ENCODE measurements at regions not wholly inside any gene's neighbourhood (a gene's known extent, or its start where the extent isn't known, plus 50 kb on each side); places are given as distances from the start of the nearest gene placed in this dataset.

- 37% methylated on average over 2 of the region's 2 CpGs for WGBS
- DNase-seq (ENCODE audit: low spot score): no peak
- Histone ChIP-seq H3K27me3 (ENCODE audit: control insufficient read depth in 4 of 4, insufficient read depth in 4 of 4, low read length in 3 of 4) (peaks cover 0 to 3% (median 0%) of the 10 kb centered on the region in 4 donors), H3K9ac (ENCODE audit: low read depth in 1 of 2, low read length in 2 of 2) (no peak overlapping the region), H3K9me3 (ENCODE audit: control insufficient read depth in 4 of 4, low read length in 3 of 4) (no peaks in the 10 kb centered on the region), H3K4me1 (ENCODE audit: control insufficient read depth in 4 of 4, insufficient read depth in 4 of 4, low read length in 3 of 4) (no peaks in the 10 kb centered on the region), H3K4me3 (ENCODE audit: low read depth in 1 of 3, low read length in 3 of 3) (no peak overlapping the region), H3K36me3 (ENCODE audit: control insufficient read depth in 4 of 4, insufficient read depth in 3 of 4, low read depth in 1 of 4, low read length in 3 of 4) (no peaks in the 10 kb centered on the region), H3K27ac (ENCODE audit: low read depth in 1 of 2, low read length in 2 of 2) (no peak overlapping the region)
- TF ChIP-seq EGR1 (IDR thresholded peaks at IDR 0.05; ENCODE audit: low read depth in 2 of 2): no peak
- no peak for TF ChIP-seq GABPA (IDR thresholded peaks at IDR 0.05 in 1 of 2, conservative IDR thresholded peaks at IDR 0.05 in 1 of 2)
- no peak for TF ChIP-seq HNF4A (conservative IDR thresholded peaks at IDR 0.05)
- TF ChIP-seq, protein P1, sequence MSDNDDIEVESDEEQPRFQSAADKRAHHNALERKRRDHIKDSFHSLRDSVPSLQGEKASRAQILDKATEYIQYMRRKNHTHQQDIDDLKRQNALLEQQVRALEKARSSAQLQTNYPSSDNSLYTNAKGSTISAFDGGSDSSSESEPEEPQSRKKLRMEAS (IDR thresholded peaks at IDR 0.05): no peak
- TF ChIP-seq SP1 (IDR thresholded peaks at IDR 0.05): no peak
- no peak for TF ChIP-seq JUND (IDR thresholded peaks at IDR 0.05)
- TF ChIP-seq CTCF (IDR thresholded peaks at IDR 0.05; ENCODE audit: low read depth, low read length, missing input control): no peak
- no peak for TF ChIP-seq RAD21 (IDR thresholded peaks at IDR 0.05)
- no peak for TF ChIP-seq YY1 (IDR thresholded peaks at IDR 0.05)
- TF ChIP-seq HNF4G (IDR thresholded peaks at IDR 0.05): no peak
- TF ChIP-seq, protein P2, sequence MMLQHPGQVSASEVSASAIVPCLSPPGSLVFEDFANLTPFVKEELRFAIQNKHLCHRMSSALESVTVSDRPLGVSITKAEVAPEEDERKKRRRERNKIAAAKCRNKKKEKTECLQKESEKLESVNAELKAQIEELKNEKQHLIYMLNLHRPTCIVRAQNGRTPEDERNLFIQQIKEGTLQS (IDR thresholded peaks at IDR 0.05): no peak
- TF ChIP-seq FOXA2 (IDR thresholded peaks at IDR 0.05): no peak
- no peak for TF ChIP-seq REST (IDR thresholded peaks at IDR 0.05)
- no peak for TF ChIP-seq FOXA1 (IDR thresholded peaks at IDR 0.05)
- TF ChIP-seq, protein P3, sequence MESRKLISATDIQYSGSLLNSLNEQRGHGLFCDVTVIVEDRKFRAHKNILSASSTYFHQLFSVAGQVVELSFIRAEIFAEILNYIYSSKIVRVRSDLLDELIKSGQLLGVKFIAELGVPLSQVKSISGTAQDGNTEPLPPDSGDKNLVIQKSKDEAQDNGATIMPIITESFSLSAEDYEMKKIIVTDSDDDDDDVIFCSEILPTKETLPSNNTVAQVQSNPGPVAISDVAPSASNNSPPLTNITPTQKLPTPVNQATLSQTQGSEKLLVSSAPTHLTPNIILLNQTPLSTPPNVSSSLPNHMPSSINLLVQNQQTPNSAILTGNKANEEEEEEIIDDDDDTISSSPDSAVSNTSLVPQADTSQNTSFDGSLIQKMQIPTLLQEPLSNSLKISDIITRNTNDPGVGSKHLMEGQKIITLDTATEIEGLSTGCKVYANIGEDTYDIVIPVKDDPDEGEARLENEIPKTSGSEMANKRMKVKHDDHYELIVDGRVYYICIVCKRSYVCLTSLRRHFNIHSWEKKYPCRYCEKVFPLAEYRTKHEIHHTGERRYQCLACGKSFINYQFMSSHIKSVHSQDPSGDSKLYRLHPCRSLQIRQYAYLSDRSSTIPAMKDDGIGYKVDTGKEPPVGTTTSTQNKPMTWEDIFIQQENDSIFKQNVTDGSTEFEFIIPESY (IDR thresholded peaks at IDR 0.05): no peak
- TF ChIP-seq RXRA (IDR thresholded peaks at IDR 0.05): no peak
- no peak for TF ChIP-seq TAF1 (conservative IDR thresholded peaks at IDR 0.05)
- no peak for TF ChIP-seq NR2F2 (IDR thresholded peaks at IDR 0.05)
These were observed 1075.6 kb downstream of the HACE1 start for GRCh38 chr6:103784117-103784516.

Measured in liver (tissue), 8 donors.